B cell (primary cell): ENCODE measurements at regions not wholly inside any gene's neighbourhood (a gene's known extent, or its start where the extent isn't known, plus 50 kb on each side); places are given as distances from the start of the nearest gene placed in this dataset.
"Not testable (repeated sequence)": the region's sequence is repeated elsewhere in the genome, so short reads cannot be mapped to it uniquely, and the experiment has no call there.

Source experiments
- ATAC-seq: fragments of 200-7000 bp; cut with Tn5 transposase; one replicate; pipeline ENCODE4 v1.10.0; 2021; ENCODE audit warnings: low read depth, mild to moderate bottlenecking, moderate number of reproducible peaks, moderate library complexity
- CTCF ChIA-PET: fragments of 350-600 bp; sonication (Branson Sonifier 250); formaldehyde crosslinking; loops from one replicate; lab custom pipeline; 2021; ENCODE audit warnings: antibody characterized with exemption, inconsistent platforms; lab: Charles Lee
- POLR2A ChIA-PET: fragments of 350-600 bp; sonication (Branson Sonifier 250); formaldehyde crosslinking; loops from one replicate; lab custom pipeline; 2021; ENCODE audit warnings: antibody characterized with exemption; lab: Charles Lee
- DNase-seq: peaks from one replicate; pipeline ENCODE4 v3.0.0; 2013
- H2AFZ ChIP-seq: 2 replicates; pipeline ENCODE4 v1.6.1; 2012; ENCODE audit warnings: mild to moderate bottlenecking, low read depth, low read length; ENCODE audit not compliant: insufficient read depth, poor library complexity, severe bottlenecking
- H3K27ac ChIP-seq, 2 donors: 1 replicate in 1 of 2; 2 replicates in 1 of 2; pipeline ENCODE4 v1.5.1; 2012 to 2013; ENCODE audit warnings: low read length in 2 of 2, mild to moderate bottlenecking in 2 of 2, moderate library complexity in 1 of 2
- H3K27me3 ChIP-seq, 4 experiments: fragments of 200-600 bp in 1 of 4; sonication (generic) in 1 of 4; replicated peaks in 1 of 4; 1 replicate in 2 of 4; 2 replicates in 2 of 4; pipeline versions ENCODE4 v1.6.1 to v1.7.0; 2013 to 2016; ENCODE audit warnings: low read length in 3 of 4, mild to moderate bottlenecking in 2 of 4, mixed read lengths in 1 of 4, moderate library complexity in 1 of 4; ENCODE audit not compliant: insufficient read depth in 4 of 4, control insufficient read depth in 3 of 4; ENCODE audit errors: control extremely low read depth in 1 of 4
- H3K36me3 ChIP-seq, 2 experiments: replicated peaks in 1 of 2; 1 replicate in 1 of 2; 2 replicates in 1 of 2; pipeline versions ENCODE4 v1.6.1 to v1.7.1; 2013; ENCODE audit warnings: low read length in 1 of 2; ENCODE audit not compliant: insufficient read depth in 2 of 2, control insufficient read depth in 1 of 2; ENCODE audit errors: control extremely low read depth in 1 of 2, extremely low read depth in 1 of 2
- H3K4me1 ChIP-seq, 2 donors: fragments of 200-600 bp in 1 of 2; sonication (generic) in 1 of 2; 1 replicate in 1 of 2; 2 replicates in 1 of 2; pipeline versions ENCODE4 v1.5.1 to v1.6.1; 2013 to 2017; ENCODE audit warnings: low read length in 2 of 2; ENCODE audit not compliant: control insufficient read depth in 2 of 2, insufficient read depth in 2 of 2
- H3K4me2 ChIP-seq: replicated peaks from 2 replicates; pipeline ENCODE3; 2012; ENCODE audit warnings: mild to moderate bottlenecking, low read depth, low read length; ENCODE audit not compliant: poor library complexity, severe bottlenecking
- H3K4me3 ChIP-seq, 5 experiments: fragments of 200-600 bp in 1 of 5; sonication (generic) in 1 of 5; 1 replicate in 3 of 5; 2 replicates in 2 of 5; pipeline versions ENCODE4 v1.5.1 to v1.7.0; 2011 to 2016; ENCODE audit warnings: low read length in 4 of 5, mild to moderate bottlenecking in 4 of 5, low read depth in 2 of 5, control low read depth in 1 of 5, moderate library complexity in 1 of 5; ENCODE audit not compliant: insufficient read depth in 1 of 5; ENCODE audit errors: control extremely low read depth in 1 of 5, extremely low read depth in 1 of 5
- H3K79me2 ChIP-seq: fragments of 200-600 bp; sonication (generic); one replicate; pipeline ENCODE4 v1.6.0; 2016; ENCODE audit warnings: low read length; ENCODE audit not compliant: control insufficient read depth, insufficient read depth
- H3K9ac ChIP-seq: fragments of 200-600 bp; sonication (generic); 2 replicates; pipeline ENCODE4 v1.6.1; 2017; ENCODE audit warnings: mild to moderate bottlenecking, low read length, moderate library complexity
- H3K9me3 ChIP-seq, 3 donors: one replicate each; pipeline versions ENCODE4 v1.6.1 to v1.7.1; 2013; ENCODE audit warnings: low read length in 2 of 3; ENCODE audit not compliant: control insufficient read depth in 2 of 3, insufficient read depth in 1 of 3; ENCODE audit errors: control extremely low read depth in 1 of 3
- H4K20me1 ChIP-seq: 2 replicates; pipeline ENCODE4 v1.6.0; 2012; ENCODE audit warnings: mild to moderate bottlenecking, low read length; ENCODE audit not compliant: insufficient read depth, control insufficient read depth, poor library complexity, severe bottlenecking
- H3K27ac Mint-ChIP-seq: one replicate; pipeline ENCODE4 v1.8.0; 2021; ENCODE audit warnings: mixed read lengths
- H3K27me3 Mint-ChIP-seq: one replicate; pipeline ENCODE4 v1.8.0; 2021; ENCODE audit warnings: mixed read lengths
- H3K4me1 Mint-ChIP-seq: one replicate; pipeline ENCODE4 v1.8.0; 2021; ENCODE audit warnings: mixed read lengths
- H3K4me3 Mint-ChIP-seq: one replicate; pipeline ENCODE4 v1.8.0; 2021; ENCODE audit warnings: mixed read lengths
- H3K9me3 Mint-ChIP-seq: one replicate; pipeline ENCODE4 v1.8.0; 2022; ENCODE audit warnings: mixed read lengths; ENCODE audit not compliant: insufficient read depth
- EZH2 ChIP-seq: IDR thresholded peaks from 2 replicates; pipeline ENCODE4 v1.6.1; 2012; ENCODE audit warnings: borderline replicate concordance, low read depth, mild to moderate bottlenecking, moderate library complexity, low read length; ENCODE audit not compliant: insufficient read depth, poor library complexity, severe bottlenecking
- WGBS: methylation state at CpG from one replicate; pipeline ENCODE4 v1.1.5; 2013; ENCODE audit warnings: missing lambda C conversion rate; ENCODE audit not compliant: insufficient coverage; 5-methylcytosine and 5-hydroxymethylcytosine counted together
- intact Hi-C: fragments of 100-400 bp; cut with micrococcal nuclease; formaldehyde crosslinking; loops from one replicate; pipeline ENCODE4 v1.10.0; 2022
- TF ChIP-seq, protein P1 (sequence below): fragments of 200-600 bp; IDR thresholded peaks from one replicate; pipeline ENCODE4 v1.8.0; 2022; ENCODE audit warnings: antibody characterized with exemption, mild to moderate bottlenecking

DNA sequence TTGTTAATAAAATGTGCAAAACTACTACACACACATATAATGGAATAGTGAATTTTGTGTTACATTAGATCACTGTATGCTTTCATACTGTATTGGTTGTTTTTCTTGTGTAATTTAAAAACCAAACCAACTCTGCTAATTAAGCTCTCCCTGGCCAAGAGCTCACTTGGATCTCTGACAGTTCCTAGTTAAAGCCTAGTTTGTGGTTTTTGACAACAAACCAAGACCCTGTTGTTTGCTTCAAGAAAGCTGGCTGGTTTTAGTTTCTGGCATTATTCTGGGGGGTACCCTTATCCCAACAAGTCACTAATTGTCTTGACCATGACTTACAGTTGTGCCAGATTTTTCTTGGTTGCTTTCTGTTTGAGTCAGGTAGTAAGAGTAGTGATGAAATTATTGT, 121.4 kb upstream of the CXorf66 start:
- H3K4me1 Mint-ChIP-seq: peaks cover 2% of the 10 kb centered on the region
- TF ChIP-seq EZH2: no peak
- TF ChIP-seq, protein P1, sequence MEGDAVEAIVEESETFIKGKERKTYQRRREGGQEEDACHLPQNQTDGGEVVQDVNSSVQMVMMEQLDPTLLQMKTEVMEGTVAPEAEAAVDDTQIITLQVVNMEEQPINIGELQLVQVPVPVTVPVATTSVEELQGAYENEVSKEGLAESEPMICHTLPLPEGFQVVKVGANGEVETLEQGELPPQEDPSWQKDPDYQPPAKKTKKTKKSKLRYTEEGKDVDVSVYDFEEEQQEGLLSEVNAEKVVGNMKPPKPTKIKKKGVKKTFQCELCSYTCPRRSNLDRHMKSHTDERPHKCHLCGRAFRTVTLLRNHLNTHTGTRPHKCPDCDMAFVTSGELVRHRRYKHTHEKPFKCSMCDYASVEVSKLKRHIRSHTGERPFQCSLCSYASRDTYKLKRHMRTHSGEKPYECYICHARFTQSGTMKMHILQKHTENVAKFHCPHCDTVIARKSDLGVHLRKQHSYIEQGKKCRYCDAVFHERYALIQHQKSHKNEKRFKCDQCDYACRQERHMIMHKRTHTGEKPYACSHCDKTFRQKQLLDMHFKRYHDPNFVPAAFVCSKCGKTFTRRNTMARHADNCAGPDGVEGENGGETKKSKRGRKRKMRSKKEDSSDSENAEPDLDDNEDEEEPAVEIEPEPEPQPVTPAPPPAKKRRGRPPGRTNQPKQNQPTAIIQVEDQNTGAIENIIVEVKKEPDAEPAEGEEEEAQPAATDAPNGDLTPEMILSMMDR: no peak
- no peak overlapping the region for H3K4me3 Mint-ChIP-seq
- Histone ChIP-seq H4K20me1 (no peaks in the 10 kb centered on the region), H2AFZ (no peak overlapping the region), H3K9me3 (no peaks in the 10 kb centered on the region), H3K9ac (no peak overlapping the region), H3K4me2 (no peak overlapping the region), H3K27ac (no peak overlapping the region), H3K79me2 (no peaks in the 10 kb centered on the region), H3K4me3 (no peak overlapping the region), H3K27me3 (peaks cover 0 to 6% (median 3%) of the 10 kb centered on the region in 4 experiments), H3K4me1 (peaks cover 1 to 3% of the 10 kb centered on the region in 2 donors), H3K36me3 (no peaks in the 10 kb centered on the region)
- intact Hi-C loops: loop anchor here (5.0 kb wide), 1 partner anchor 36 kb away; no protein-coding TSS in a partner anchor
- no peak overlapping the region for H3K27ac Mint-ChIP-seq
- DNase-seq: no peak
- ChIA-PET POLR2A (no interaction called here), CTCF (no interaction called here)
- H3K9me3 Mint-ChIP-seq: no peaks in the 10 kb centered on the region
- no peak for ATAC-seq
- peaks cover 4% of the 10 kb centered on the region for H3K27me3 Mint-ChIP-seq

DNA sequence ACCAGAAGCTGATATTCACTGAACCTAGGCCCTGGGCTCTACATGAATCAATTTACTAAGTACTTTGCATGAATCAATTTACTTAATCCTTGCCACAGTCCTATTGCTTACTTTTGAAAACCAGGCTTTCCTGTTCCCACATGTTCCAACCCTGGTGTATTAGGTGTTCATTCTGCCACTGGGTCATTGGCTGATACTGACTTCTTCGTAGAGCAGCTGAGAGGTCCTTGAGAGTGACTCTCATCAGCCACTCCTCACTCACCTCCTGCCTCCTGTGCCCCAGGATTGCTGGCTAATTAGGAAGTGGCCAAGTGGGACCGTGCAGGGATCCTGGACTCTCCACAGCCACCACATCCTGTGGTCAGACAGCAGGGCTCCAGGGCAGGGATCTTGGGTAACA, 109.5 kb upstream of the CXorf66 start:
- H3K4me3 Mint-ChIP-seq, H3K36me3 ChIP-seq, H3K9me3 ChIP-seq, H4K20me1 ChIP-seq, H3K9me3 Mint-ChIP-seq, H3K27ac Mint-ChIP-seq, H3K27ac ChIP-seq, H3K4me1 ChIP-seq, H3K9ac ChIP-seq, CTCF ChIA-PET, intact Hi-C loops, H3K4me3 ChIP-seq, H3K79me2 ChIP-seq, H3K27me3 ChIP-seq, H3K27me3 Mint-ChIP-seq, H3K4me1 Mint-ChIP-seq, H3K4me2 ChIP-seq, POLR2A ChIA-PET, DNase-seq, ATAC-seq, H2AFZ ChIP-seq: not testable (repeated sequence)
- WGBS: no CpG with 5 or more reads among the region's 2 CpGs
